HEK293T (cell line): ENCODE measurements at regions not wholly inside any gene's neighbourhood (a gene's known extent, or its start where the extent isn't known, plus 50 kb on each side); places are given as distances from the start of the nearest gene placed in this dataset.

Experiments used
- CTCF ChIA-PET: fragments of 350-600 bp; formaldehyde crosslinking; extraction: SDS; loops from one replicate; lab custom pipeline; 2021; ENCODE audit warnings: antibody characterized with exemption, inconsistent platforms; lab: Yijun Ruan, JAX
- POLR2A ChIA-PET: fragments of 350-600 bp; formaldehyde crosslinking; extraction: SDS; loops from one replicate; lab custom pipeline; 2020; ENCODE audit warnings: antibody characterized with exemption, inconsistent platforms; lab: Yijun Ruan, JAX
- DNase-seq: peaks from one replicate; pipeline ENCODE4 v3.0.0; 2012; ENCODE audit warnings: mixed read lengths; ENCODE audit errors: extremely low spot score
- ARNT ChIP-seq: fragments of 450-650 bp; IDR thresholded peaks from 2 replicates; pipeline ENCODE4 v1.6.1; 2017; ENCODE audit warnings: mild to moderate bottlenecking
- BHLHE40 ChIP-seq: fragments of 450-650 bp; IDR thresholded peaks from 2 replicates; pipeline ENCODE4 v1.6.1; 2016; ENCODE audit warnings: mild to moderate bottlenecking, moderate library complexity, borderline replicate concordance
- CTBP1 ChIP-seq: fragments of 450-650 bp; IDR thresholded peaks from 2 replicates; pipeline ENCODE4 v1.6.1; 2016; ENCODE audit warnings: borderline replicate concordance
- ELF4 ChIP-seq: fragments of 450-650 bp; IDR thresholded peaks from 2 replicates; pipeline ENCODE4 v1.6.1; 2017; ENCODE audit warnings: antibody characterized with exemption
- FOXA1 ChIP-seq: fragments of 450-650 bp; IDR thresholded peaks from 2 replicates; pipeline ENCODE4 v1.6.1; 2016; ENCODE audit warnings: mild to moderate bottlenecking
- FOXK2 ChIP-seq: fragments of 450-650 bp; IDR thresholded peaks from 2 replicates; pipeline ENCODE4 v1.6.1; 2016; ENCODE audit warnings: mild to moderate bottlenecking
- FOXM1 ChIP-seq: fragments of 450-650 bp; IDR thresholded peaks from 2 replicates; pipeline ENCODE4 v1.6.1; 2017; ENCODE audit warnings: mild to moderate bottlenecking, borderline replicate concordance
- HDGF ChIP-seq: fragments of 450-650 bp; IDR thresholded peaks from 2 replicates; pipeline ENCODE4 v1.6.1; 2017; ENCODE audit warnings: antibody characterized with exemption, borderline replicate concordance
- L3MBTL2 ChIP-seq: fragments of 450-650 bp; conservative IDR thresholded peaks from 2 replicates; pipeline ENCODE4 v1.6.1; 2016; ENCODE audit warnings: mild to moderate bottlenecking
- LEF1 ChIP-seq: fragments of 450-650 bp; IDR thresholded peaks from 2 replicates; pipeline ENCODE4 v1.6.1; 2017; ENCODE audit warnings: mild to moderate bottlenecking, borderline replicate concordance
- NFRKB ChIP-seq: fragments of 450-650 bp; IDR thresholded peaks from 2 replicates; pipeline ENCODE4 v1.6.1; 2016; ENCODE audit warnings: mild to moderate bottlenecking, moderate library complexity
- SP1 ChIP-seq: fragments of 450-650 bp; IDR thresholded peaks from 2 replicates; pipeline ENCODE4 v1.6.1; 2017
- SUZ12 ChIP-seq: fragments of 450-650 bp; IDR thresholded peaks from 2 replicates; pipeline ENCODE4 v1.6.1; 2016; ENCODE audit warnings: mild to moderate bottlenecking
- TARDBP ChIP-seq: fragments of 450-650 bp; IDR thresholded peaks from 2 replicates; pipeline ENCODE4 v1.6.1; 2016
- ZNF384 ChIP-seq: fragments of 450-650 bp; IDR thresholded peaks from 2 replicates; pipeline ENCODE4 v1.6.1; 2016
- TF ChIP-seq, protein P1 (sequence below): fragments of 450-650 bp; IDR thresholded peaks from 2 replicates; pipeline ENCODE4 v1.6.1; 2016

GRCh38 chr6:113457751-113458150 is 399.4 kb upstream of the MARCKS start:
- ChIA-PET CTCF (no interaction called here), POLR2A (no interaction called here)
- no peak for DNase-seq
- TF ChIP-seq HDGF = no peak
- TF ChIP-seq SUZ12 = no peak
- TF ChIP-seq BHLHE40 = no peak
- no peak for TF ChIP-seq TARDBP
- no peak for TF ChIP-seq NFRKB
- TF ChIP-seq, protein P1, sequence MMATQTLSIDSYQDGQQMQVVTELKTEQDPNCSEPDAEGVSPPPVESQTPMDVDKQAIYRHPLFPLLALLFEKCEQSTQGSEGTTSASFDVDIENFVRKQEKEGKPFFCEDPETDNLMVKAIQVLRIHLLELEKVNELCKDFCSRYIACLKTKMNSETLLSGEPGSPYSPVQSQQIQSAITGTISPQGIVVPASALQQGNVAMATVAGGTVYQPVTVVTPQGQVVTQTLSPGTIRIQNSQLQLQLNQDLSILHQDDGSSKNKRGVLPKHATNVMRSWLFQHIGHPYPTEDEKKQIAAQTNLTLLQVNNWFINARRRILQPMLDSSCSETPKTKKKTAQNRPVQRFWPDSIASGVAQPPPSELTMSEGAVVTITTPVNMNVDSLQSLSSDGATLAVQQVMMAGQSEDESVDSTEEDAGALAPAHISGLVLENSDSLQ = no peak
- TF ChIP-seq FOXK2 = no peak
- TF ChIP-seq SP1 = no peak
- TF ChIP-seq ARNT = no peak
- TF ChIP-seq FOXM1 = no peak
- TF ChIP-seq CTBP1 = no peak
- no peak for TF ChIP-seq ELF4
- TF ChIP-seq L3MBTL2 = no peak
- no peak for TF ChIP-seq FOXA1
- no peak for TF ChIP-seq ZNF384

GRCh38 chr6:113458368-113459010 is 398.7 kb upstream of the MARCKS start:
- DNase-seq = no peak
- POLR2A ChIA-PET = no interaction called here
- TF ChIP-seq ARNT (no peak), ZNF384 (no peak), LEF1 (no peak), SP1 (no peak), L3MBTL2 (no peak), FOXM1 (no peak), ELF4 (no peak), CTBP1 (no peak), FOXK2 (no peak)
- TF ChIP-seq, protein P1 = no peak
- CTCF ChIA-PET = interaction anchor here (1.1 kb wide), 1 partner anchor 400 kb away, joined by 4 read pairs; no protein-coding TSS in a partner anchor

GRCh38 chr6:113461153-113461932 is 395.8 kb upstream of the MARCKS start:
- TF ChIP-seq FOXA1 (no peak), CTBP1 (no peak), FOXK2 (no peak), L3MBTL2 (no peak), BHLHE40 (no peak)
- TF ChIP-seq, protein P1 = no peak
- CTCF ChIA-PET = interaction anchor here (0.6 to 1.1 kb wide), 3 partner anchors 42 to 672 kb away, joined by 4 to 7 read pairs (median 5); no protein-coding TSS in a partner anchor
- POLR2A ChIA-PET = interaction anchor here (1.1 kb wide), 1 partner anchor 397 kb away, joined by 3 read pairs; no protein-coding TSS in a partner anchor
- DNase-seq = no peak

- POLR2A ChIA-PET = no interaction called here
- CTCF ChIA-PET = interaction anchor here (0.6 kb wide), 1 partner anchor 15 kb away, joined by 4 read pairs; no protein-coding TSS in a partner anchor
- no peak for DNase-seq
- no peak for TF ChIP-seq SUZ12
- TF ChIP-seq FOXA1 = no peak
- no peak for TF ChIP-seq FOXM1
- no peak for TF ChIP-seq LEF1
- no peak for TF ChIP-seq FOXK2
- no peak for TF ChIP-seq ZNF384
- TF ChIP-seq BHLHE40 = no peak
- TF ChIP-seq NFRKB = no peak
- no peak for TF ChIP-seq SP1
- no peak for TF ChIP-seq HDGF
- TF ChIP-seq CTBP1 = no peak
- TF ChIP-seq ARNT = no peak
- TF ChIP-seq L3MBTL2 = no peak
Measured at GRCh38 chr6:113464536-113464935, 392.6 kb upstream of the MARCKS start.

GRCh38 chr6:113464960-113465359 is 392.2 kb upstream of the MARCKS start:
- TF ChIP-seq L3MBTL2 (no peak), CTBP1 (no peak), LEF1 (no peak), NFRKB (no peak), FOXA1 (no peak), SUZ12 (no peak), HDGF (no peak), ZNF384 (no peak), FOXK2 (no peak), ELF4 (no peak), BHLHE40 (no peak), FOXM1 (no peak), TARDBP (no peak), ARNT (no peak), SP1 (no peak)
- TF ChIP-seq, protein P1 = no peak
- ChIA-PET POLR2A (no interaction called here), CTCF (no interaction called here)
- DNase-seq = no peak
